ENCODE measurements at regions not wholly inside any gene's neighbourhood (a gene's known extent, or its start where the extent isn't known, plus 50 kb on each side); places are given as distances from the start of the nearest gene placed in this dataset.

DNA sequence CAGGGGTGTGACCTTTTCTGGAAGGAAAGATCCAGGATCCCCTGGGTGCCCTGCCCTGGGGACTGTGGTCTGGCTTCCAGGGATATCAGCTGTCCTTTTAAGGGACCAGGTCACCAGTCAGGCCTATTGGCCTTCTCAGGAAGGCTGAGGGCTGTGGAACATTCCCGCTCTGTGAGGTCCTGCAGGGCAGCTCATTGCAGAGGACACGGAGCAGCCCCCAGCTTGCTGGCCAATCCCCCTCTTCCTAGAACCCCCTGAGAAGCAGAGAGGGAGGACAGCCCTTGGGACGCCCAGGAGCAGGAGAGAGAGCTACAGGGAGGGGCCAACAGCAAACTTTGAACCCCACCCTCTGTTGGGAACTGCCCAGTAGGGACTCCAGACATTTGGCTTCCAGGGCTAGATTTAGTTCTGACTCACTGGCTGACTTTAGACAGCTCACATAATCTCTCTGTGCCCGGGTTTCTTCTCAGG is 67.9 kb upstream of the COL13A1 start:
- DNase-seq (ENCODE audit: insufficient read length, low spot score) (no peak), FAIRE-seq (no peak)
- TF ChIP-seq CTCF (IDR thresholded peaks at IDR 0.05; ENCODE audit: insufficient read depth, missing control alignments): no peak

GRCh38 chr10:69734416-69734796 is 67.3 kb upstream of the COL13A1 start:
- FAIRE-seq: no peak
- no peak for DNase-seq (ENCODE audit: insufficient read length, low spot score)
- no peak for TF ChIP-seq CTCF (IDR thresholded peaks at IDR 0.05; ENCODE audit: insufficient read depth, missing control alignments)

- no peak for TF ChIP-seq CTCF (IDR thresholded peaks at IDR 0.05; ENCODE audit: insufficient read depth, missing control alignments)
- DNase-seq (ENCODE audit: insufficient read length, low spot score): no peak
- FAIRE-seq: no peak
Measured at GRCh38 chr10:69734797-69735468, 66.8 kb upstream of the COL13A1 start.

GRCh38 chr10:69736886-69737641 is 64.6 kb upstream of the COL13A1 start:
- DNase-seq (ENCODE audit: insufficient read length, low spot score) (no peak), FAIRE-seq (no peak)
- no peak for TF ChIP-seq CTCF (IDR thresholded peaks at IDR 0.05; ENCODE audit: insufficient read depth, missing control alignments)

DNA sequence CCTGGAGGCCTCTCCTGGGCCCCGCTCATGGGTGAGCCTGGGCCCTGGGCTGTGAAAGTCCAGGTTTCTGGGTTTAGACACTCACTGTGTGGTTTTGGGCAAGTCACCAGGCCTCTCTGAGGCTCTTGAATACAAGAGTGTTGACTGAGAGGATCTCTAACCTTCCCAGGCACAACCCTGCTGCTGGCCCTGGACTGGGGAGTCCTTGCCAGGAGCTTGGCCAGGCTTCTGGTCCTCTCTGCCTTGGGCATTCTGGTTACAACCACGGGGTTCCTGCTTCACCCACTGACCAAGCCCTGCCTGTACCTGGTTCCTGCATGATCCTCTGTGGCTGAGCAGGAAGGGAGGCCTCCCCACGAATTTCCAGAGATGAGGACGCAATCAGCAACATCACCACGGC is 63.6 kb upstream of the COL13A1 start:
- FAIRE-seq (no peak), DNase-seq (ENCODE audit: insufficient read length, low spot score) (no peak)
- TF ChIP-seq CTCF (IDR thresholded peaks at IDR 0.05; ENCODE audit: insufficient read depth, missing control alignments): no peak

DNA sequence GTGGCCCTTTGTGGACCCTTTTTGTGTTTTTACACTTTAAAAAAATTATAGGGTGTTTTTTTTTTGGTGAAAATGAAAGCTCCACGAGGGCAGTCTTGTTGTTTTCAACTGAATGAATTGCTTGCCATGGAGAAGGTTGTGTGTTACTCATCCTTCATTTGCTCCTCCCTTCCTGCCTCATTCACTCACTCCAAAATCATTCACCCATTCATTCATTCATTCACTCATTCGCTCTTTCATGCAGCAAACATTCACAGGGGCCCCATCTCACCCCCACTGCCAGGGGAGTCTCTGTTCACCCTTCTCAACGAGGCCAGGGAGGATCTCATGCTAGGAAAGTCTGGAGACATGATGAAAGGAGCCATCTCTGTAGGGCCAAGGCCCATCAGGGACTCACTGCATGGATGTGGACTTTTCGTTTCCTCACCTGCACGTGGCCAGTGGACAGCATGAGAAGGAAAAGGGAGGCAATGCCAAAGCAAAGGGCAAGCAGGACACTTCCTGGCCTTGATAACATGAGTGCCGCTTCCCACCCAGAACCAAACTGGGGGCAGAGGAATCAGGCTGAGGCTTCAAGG is 62.8 kb upstream of the COL13A1 start:
- FAIRE-seq: no peak
- DNase-seq (ENCODE audit: insufficient read length, low spot score): no peak
- TF ChIP-seq CTCF (IDR thresholded peaks at IDR 0.05; ENCODE audit: insufficient read depth, missing control alignments): no peak

DNA sequence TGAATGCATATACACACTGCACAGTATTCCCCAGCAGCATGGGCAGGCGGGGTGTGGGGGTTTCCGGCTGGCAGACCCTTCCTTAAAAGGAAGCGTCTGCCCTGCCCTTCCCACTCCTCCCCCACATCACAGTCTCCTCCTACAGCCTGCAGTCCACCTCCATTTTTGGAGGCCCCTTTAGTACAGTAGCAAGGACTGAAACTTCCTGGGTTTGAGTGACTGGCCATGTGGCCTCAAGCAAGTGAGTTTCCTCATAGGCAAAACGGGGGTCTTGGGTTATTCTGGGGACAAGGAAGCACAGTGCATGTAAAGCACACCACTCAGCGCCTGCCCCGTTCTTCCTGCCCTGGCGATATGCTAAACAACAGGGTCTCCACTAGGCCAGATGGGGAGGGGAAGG is 62.1 kb upstream of the COL13A1 start:
- no peak for TF ChIP-seq CTCF (IDR thresholded peaks at IDR 0.05; ENCODE audit: insufficient read depth, missing control alignments)
- FAIRE-seq (no peak), DNase-seq (ENCODE audit: insufficient read length, low spot score) (no peak)
